NCI-H69 (cell line): ENCODE measurements at regions not wholly inside any gene's neighbourhood (a gene's known extent, or its start where the extent isn't known, plus 50 kb on each side); places are given as distances from the start of the nearest gene placed in this dataset.
A peak's percentile ranks its signal among the peaks of the same experiment; 100 is the strongest.
"Not testable (repeated sequence)": the region's sequence is repeated elsewhere in the genome, so short reads cannot be mapped to it uniquely, and the experiment has no call there.

Source experiments
- DNase-seq: peaks from one replicate; lab custom pipeline; 2025; lab: John Stamatoyannopoulos, UW

DNA sequence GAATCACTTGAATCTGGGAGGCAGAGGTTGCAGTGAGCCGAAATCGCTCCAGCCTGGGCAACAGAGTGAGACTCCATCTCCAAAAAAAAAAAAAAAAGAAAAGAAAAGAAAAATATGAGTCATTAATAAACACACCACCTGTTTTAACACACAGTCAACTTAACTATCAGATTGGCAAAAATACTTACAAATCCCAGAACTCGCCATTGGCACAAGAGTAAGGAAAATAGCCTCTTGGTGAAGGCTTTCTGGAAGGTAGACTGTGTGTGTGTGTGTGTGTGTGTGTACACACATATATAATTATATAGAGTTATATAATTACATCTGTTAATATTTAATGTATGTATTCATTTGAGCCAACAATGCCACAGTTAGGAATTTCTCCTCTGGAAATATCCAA, 63.7 kb upstream of the UXS1 start:
- no peak for DNase-seq

DNA sequence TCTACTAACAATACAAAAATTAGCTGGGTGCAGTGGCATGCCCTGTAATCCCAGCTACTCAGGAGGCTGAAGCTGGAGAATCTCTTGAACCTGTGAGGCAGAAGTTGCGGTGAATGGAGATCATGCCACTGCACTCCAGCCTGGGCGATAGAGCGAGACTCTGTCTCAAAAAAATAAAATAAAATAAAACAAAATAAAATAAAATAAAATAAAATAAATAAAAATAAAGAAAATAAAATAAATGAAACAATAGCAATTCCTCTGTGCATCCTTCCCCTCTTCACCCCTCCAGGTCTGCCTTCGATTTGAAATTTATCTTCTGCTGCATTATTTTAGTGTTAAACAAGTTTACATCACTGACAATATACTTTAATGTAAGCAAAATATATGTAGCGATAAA, 63.0 kb upstream of the UXS1 start:
- no peak for DNase-seq

DNA sequence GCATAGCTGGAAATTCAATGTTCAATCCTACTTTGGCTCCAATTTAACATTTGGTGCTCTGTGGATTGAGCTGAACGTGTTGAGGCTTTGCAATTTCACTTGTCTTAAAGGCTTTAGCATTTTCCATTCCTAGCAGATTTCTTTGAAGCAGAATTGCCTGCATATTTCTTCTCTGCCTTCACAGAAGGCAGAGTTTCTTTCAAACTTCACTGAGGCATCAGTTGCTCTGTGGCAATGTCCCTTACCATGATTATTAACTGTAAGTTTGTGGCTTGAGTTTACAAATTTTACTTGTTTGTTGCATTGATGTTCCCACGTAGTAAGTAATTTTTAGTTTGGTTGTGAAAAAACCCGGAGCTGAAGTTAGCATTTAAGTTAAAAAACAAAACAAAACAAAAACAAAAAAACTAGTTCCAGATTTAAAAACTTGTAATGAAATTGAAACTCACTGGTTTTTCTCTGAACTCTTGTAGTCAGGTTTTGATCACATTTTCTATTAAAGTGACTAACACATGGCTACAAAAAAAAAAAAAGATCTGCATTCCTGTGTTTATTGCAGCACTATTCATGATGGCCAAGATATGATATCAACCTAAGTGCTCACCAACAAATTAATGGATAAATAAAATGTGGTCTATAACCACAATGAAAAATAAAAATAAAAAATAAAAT, 55.2 kb upstream of the UXS1 start:
- not testable (repeated sequence) for DNase-seq

GRCh38 chr2:106248548-106249151, 54.5 kb upstream of the UXS1 start:
- peak; percentile 20 for DNase-seq
